ENCODE measurements at regions not wholly inside any gene's neighbourhood (a gene's known extent, or its start where the extent isn't known, plus 50 kb on each side); places are given as distances from the start of the nearest gene placed in this dataset.

- TF ChIP-seq REST (IDR thresholded peaks at IDR 0.05; ENCODE audit: low read depth, low read length) (no peak), JUNB (IDR thresholded peaks at IDR 0.05) (no peak), IKZF2 (IDR thresholded peaks at IDR 0.05) (no peak), ZBTB4 (CRISPR knock-in tag; IDR thresholded peaks at IDR 0.05) (no peak)
Measured at GRCh38 chr2:62576276-62576939, 70.4 kb upstream of the TMEM17 start (continued).

GRCh38 chr2:62573936-62574335 is 67.9 kb upstream of the TMEM17 start:
- no TSS peak for BruUV-seq (replicated peaks)
- Histone ChIP-seq H3K27me3 (replicated peaks in 1 of 2; ENCODE audit: control insufficient read depth in 2 of 2, insufficient read depth in 2 of 2, low read length in 1 of 2) (peaks cover 2 to 3% of the 10 kb centered on the region in 2 experiments; a peak in 1 of 4 replicates), H3K9ac (ENCODE audit: control insufficient read depth, insufficient read depth, low read length) (no peak overlapping the region), H3K4me1 (ENCODE audit: control insufficient read depth, insufficient read depth, low read length) (no peaks in the 10 kb centered on the region), H3K27ac (ENCODE audit: control insufficient read depth, insufficient read depth) (no peak overlapping the region), H3K79me2 (ENCODE audit: control insufficient read depth, insufficient read depth, low read length) (no peaks in the 10 kb centered on the region), H3K4me3 (no peak overlapping the region), H3K36me3 (ENCODE audit: control insufficient read depth in 2 of 2, insufficient read depth in 2 of 2, low read length in 1 of 2) (no peaks in the 10 kb centered on the region), H3K9me3 (replicated peaks; ENCODE audit: control insufficient read depth, insufficient read depth, low read length) (no peaks in the 10 kb centered on the region; the same call in 2 of the 3 replicates), H4K20me1 (ENCODE audit: control insufficient read depth, insufficient read depth) (no peaks in the 10 kb centered on the region), H2AFZ (ENCODE audit: control insufficient read depth, low read depth, low read length) (no peak overlapping the region), H3K4me2 (ENCODE audit: control insufficient read depth, insufficient read depth) (no peak overlapping the region)
- ChIA-PET RAD21 (ENCODE audit: unreplicated experiment) (no interaction called here), SMC1A (ENCODE audit: uncharacterized antibody, unreplicated experiment) (no interaction called here), POLR2A (no interaction called here), CTCF (no interaction called here)
- in situ Hi-C loops (cut with MboI): no loop called here
- FAIRE-seq (no peak), ATAC-seq (no peak), DNase-seq (ENCODE audit: low read depth, low spot score) (no peak)
- intact Hi-C loops (cut with micrococcal nuclease; ENCODE audit: unreplicated experiment): no loop called here
- TF ChIP-seq TCF7 (IDR thresholded peaks at IDR 0.05; ENCODE audit: borderline replicate concordance) (no peak), CREM (IDR thresholded peaks at IDR 0.05; ENCODE audit: low read depth) (no peak), ZBTB4 (CRISPR knock-in tag; IDR thresholded peaks at IDR 0.05) (no peak), MLLT1 (IDR thresholded peaks at IDR 0.05) (no peak), RAD21 (IDR thresholded peaks at IDR 0.05; ENCODE audit: insufficient read depth, low read depth, low read length) (no peak), GATAD2B (conservative IDR thresholded peaks at IDR 0.05; ENCODE audit: low read depth) (no peak)

Measured in GM12878 (cell line).